ENCODE measurements at regions not wholly inside any gene's neighbourhood (a gene's known extent, or its start where the extent isn't known, plus 50 kb on each side); places are given as distances from the start of the nearest gene placed in this dataset.

- DNase-seq, result no peak
- intact Hi-C loops (cut with DNase I; ENCODE audit: low total_unique reads), result no loop called here
- no peaks in the 10 kb centered on the region for H3K4me1 ChIP-seq
- peaks cover 0 to 13% (median 0%) of the 10 kb centered on the region in 7 donors for H3K27me3 ChIP-seq (replicated peaks in 1 of 7)
- H3K36me3 ChIP-seq, result no peaks in the 10 kb centered on the region
- H3K9me3 ChIP-seq, result peaks cover 0 to 30% (median 3%) of the 10 kb centered on the region in 8 donors
- H3K27ac ChIP-seq, result no peak overlapping the region
- 88 to 97% (median 91%) methylated on average over 15 of the region's 15 CpGs for WGBS, 5 donors
- TF ChIP-seq POLR2A (IDR thresholded peaks at IDR 0.05) (no peak), CTCF (IDR thresholded peaks at IDR 0.05 in 8 of 11, conservative IDR thresholded peaks at IDR 0.05 in 3 of 11) (no peak), POLR2AphosphoS5 (IDR thresholded peaks at IDR 0.05) (no peak)
- H3K4me3 ChIP-seq, result no peak overlapping the region
These were observed 416.5 kb upstream of the SALL3 start for GRCh38 chr18:78563110-78563509.

GRCh38 chr18:78564030-78564429 lies 415.6 kb upstream of the SALL3 start:
- no peak for TF ChIP-seq POLR2AphosphoS5 (IDR thresholded peaks at IDR 0.05)
- no peak for TF ChIP-seq POLR2A (IDR thresholded peaks at IDR 0.05)
- TF ChIP-seq CTCF (IDR thresholded peaks at IDR 0.05 in 8 of 11, conservative IDR thresholded peaks at IDR 0.05 in 3 of 11), result no peak
- 69 to 76% (median 69%) methylated on average over 6 to 7 of the region's 7 CpGs for WGBS, 5 donors
- intact Hi-C loops (cut with DNase I; ENCODE audit: low total_unique reads), result no loop called here
- peaks cover under 1 to 31% (median 11%) of the 10 kb centered on the region in 8 donors for H3K9me3 ChIP-seq
- no peaks in the 10 kb centered on the region for H3K36me3 ChIP-seq
- DNase-seq, result no peak
- no peak overlapping the region for H3K27ac ChIP-seq
- peaks cover 0 to 13% (median 0%) of the 10 kb centered on the region in 7 donors for H3K27me3 ChIP-seq (replicated peaks in 1 of 7)
- H3K4me3 ChIP-seq, result no peak overlapping the region
- no peaks in the 10 kb centered on the region for H3K4me1 ChIP-seq

GRCh38 chr18:78564518-78564917 lies 415.1 kb upstream of the SALL3 start:
- Histone ChIP-seq H3K27me3 (replicated peaks in 1 of 7) (peaks cover 0 to 13% (median 0%) of the 10 kb centered on the region in 7 donors), H3K36me3 (no peaks in the 10 kb centered on the region), H3K4me3 (no peak overlapping the region), H3K27ac (no peak overlapping the region), H3K4me1 (no peaks in the 10 kb centered on the region), H3K9me3 (peaks cover 3 to 31% (median 16%) of the 10 kb centered on the region in 8 donors)
- DNase-seq, result no peak
- TF ChIP-seq POLR2A (IDR thresholded peaks at IDR 0.05) (no peak), CTCF (IDR thresholded peaks at IDR 0.05 in 8 of 11, conservative IDR thresholded peaks at IDR 0.05 in 3 of 11) (no peak), POLR2AphosphoS5 (IDR thresholded peaks at IDR 0.05) (no peak)
- intact Hi-C loops (cut with DNase I; ENCODE audit: low total_unique reads), result no loop called here
- 63 to 89% (median 75%) methylated on average over 13 to 14 of the region's 14 CpGs for WGBS, 5 donors

GRCh38 chr18:78565240-78565639 lies 414.4 kb upstream of the SALL3 start:
- Histone ChIP-seq H3K9me3 (peaks cover 3 to 36% (median 22%) of the 10 kb centered on the region in 8 donors), H3K27me3 (replicated peaks in 1 of 7) (peaks cover 0 to 13% (median 0%) of the 10 kb centered on the region in 7 donors), H3K27ac (no peak overlapping the region), H3K4me3 (no peak overlapping the region), H3K36me3 (no peaks in the 10 kb centered on the region), H3K4me1 (no peaks in the 10 kb centered on the region)
- TF ChIP-seq POLR2A (IDR thresholded peaks at IDR 0.05) (no peak), POLR2AphosphoS5 (IDR thresholded peaks at IDR 0.05) (no peak), CTCF (IDR thresholded peaks at IDR 0.05 in 8 of 11, conservative IDR thresholded peaks at IDR 0.05 in 3 of 11) (no peak)
- no peak for DNase-seq
- intact Hi-C loops (cut with DNase I; ENCODE audit: low total_unique reads), result no loop called here
- 79 to 89% (median 84%) methylated on average over 5 of the region's 5 CpGs for WGBS, 5 donors

Data from spleen (tissue), 11 donors.